ENCODE measurements at regions not wholly inside any gene's neighbourhood (a gene's known extent, or its start where the extent isn't known, plus 50 kb on each side); places are given as distances from the start of the nearest gene placed in this dataset.

- no peak for TF ChIP-seq CTCF (IDR thresholded peaks at IDR 0.05; ENCODE audit: low read length, missing control alignments)
- no peak for DNase-seq (ENCODE audit: low read depth)
- no peak overlapping the region for H3K4me3 ChIP-seq (replicated peaks; ENCODE audit: low read depth, low read length)
Observed at GRCh38 chr5:29649321-29649720, 1544.2 kb upstream of the CDH6 start.

GRCh38 chr5:29642601-29643000 is 1550.9 kb upstream of the CDH6 start:
- no peak for DNase-seq (ENCODE audit: low read depth)
- H3K4me3 ChIP-seq (replicated peaks; ENCODE audit: low read depth, low read length) = no peak overlapping the region
- no peak for TF ChIP-seq CTCF (IDR thresholded peaks at IDR 0.05; ENCODE audit: low read length, missing control alignments)

- no peak for TF ChIP-seq CTCF (IDR thresholded peaks at IDR 0.05; ENCODE audit: low read length, missing control alignments)
- no peak overlapping the region for H3K4me3 ChIP-seq (replicated peaks; ENCODE audit: low read depth, low read length)
- no peak for DNase-seq (ENCODE audit: low read depth)
Observed at GRCh38 chr5:29614206-29614605, 1579.3 kb upstream of the CDH6 start.

- no peak for DNase-seq (ENCODE audit: low read depth)
- no peak for TF ChIP-seq CTCF (IDR thresholded peaks at IDR 0.05; ENCODE audit: low read length, missing control alignments)
- no peak overlapping the region for H3K4me3 ChIP-seq (replicated peaks; ENCODE audit: low read depth, low read length)
Observed at GRCh38 chr5:29588236-29588635, 1605.2 kb upstream of the CDH6 start.

- TF ChIP-seq CTCF (IDR thresholded peaks at IDR 0.05; ENCODE audit: low read length, missing control alignments) = no peak
- H3K4me3 ChIP-seq (replicated peaks; ENCODE audit: low read depth, low read length) = no peak overlapping the region
- DNase-seq (ENCODE audit: low read depth) = no peak
Observed at GRCh38 chr5:29587832-29588231, 1605.7 kb upstream of the CDH6 start.

- TF ChIP-seq CTCF (IDR thresholded peaks at IDR 0.05; ENCODE audit: low read length, missing control alignments) = no peak
- DNase-seq (ENCODE audit: low read depth) = no peak
- H3K4me3 ChIP-seq (replicated peaks; ENCODE audit: low read depth, low read length) = no peak overlapping the region
Observed at GRCh38 chr5:29568028-29568427, 1625.5 kb upstream of the CDH6 start.

GRCh38 chr5:29561564-29561963 is 1631.9 kb upstream of the CDH6 start:
- no peak for TF ChIP-seq CTCF (IDR thresholded peaks at IDR 0.05; ENCODE audit: low read length, missing control alignments)
- H3K4me3 ChIP-seq (replicated peaks; ENCODE audit: low read depth, low read length) = no peak overlapping the region
- no peak for DNase-seq (ENCODE audit: low read depth)

Data from fibroblast of pulmonary artery (primary cell).